PFSK-1 (cell line): ENCODE measurements at regions not wholly inside any gene's neighbourhood (a gene's known extent, or its start where the extent isn't known, plus 50 kb on each side); places are given as distances from the start of the nearest gene placed in this dataset.

Experiments used
- REST ChIP-seq, 2 experiments: IDR thresholded peaks; 2 replicates each; pipeline versions ENCODE4 v1.6.1 to v1.8.0; 2011 to 2012; ENCODE audit warnings: low read depth in 2 of 2, low read length in 2 of 2, control low read depth in 1 of 2, inconsistent platforms in 1 of 2, mild to moderate bottlenecking in 1 of 2, moderate library complexity in 1 of 2; ENCODE audit not compliant: insufficient read depth in 1 of 2
- SIN3A ChIP-seq: IDR thresholded peaks from 2 replicates; pipeline ENCODE4 v1.6.1; 2012; ENCODE audit warnings: mild to moderate bottlenecking, low read length, moderate library complexity, borderline replicate concordance; ENCODE audit not compliant: insufficient read depth

DNA sequence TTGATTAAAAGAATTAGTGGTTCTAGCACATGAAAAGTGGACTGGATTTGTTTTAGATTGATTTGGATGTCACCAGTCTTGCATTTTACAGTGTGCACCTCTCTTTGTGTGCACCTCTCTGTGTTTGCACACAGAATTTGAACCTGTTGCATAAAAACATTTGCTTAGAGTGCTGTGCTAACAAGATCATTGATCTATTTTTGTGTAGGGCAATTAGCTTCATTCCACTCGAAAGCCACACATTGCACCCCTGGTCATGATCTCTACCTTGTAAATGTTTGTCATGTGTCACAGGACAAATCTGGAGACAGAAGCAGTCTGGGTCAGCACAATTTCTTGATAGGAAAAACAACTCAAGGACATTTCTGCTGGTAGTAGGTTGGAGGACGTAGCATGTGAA is 258.7 kb upstream of the LINC00305 start:
- TF ChIP-seq SIN3A (no peak), REST (IDR thresholded peaks at IDR 0.05; ENCODE audit: insufficient read depth in 1 of 2, low read depth in 2 of 2, low read length in 2 of 2) (no peak)
